A673 (cell line): ENCODE measurements at regions not wholly inside any gene's neighbourhood (a gene's known extent, or its start where the extent isn't known, plus 50 kb on each side); places are given as distances from the start of the nearest gene placed in this dataset.

Experiments used
- BruUV-seq: library from RNA; stranded (reverse); fragments of 400-500 nt; replicated peaks from 2 replicates; lab custom pipeline; 2021; lab: Mats Ljungman, UMichigan
- CTCF ChIA-PET: fragments of 300-600 bp; sonication (Branson Sonifier 250); formaldehyde crosslinking; loops from one replicate; lab custom pipeline; 2022; ENCODE audit warnings: antibody characterized with exemption; lab: Charles Lee
- POLR2A ChIA-PET: fragments of 300-600 bp; sonication (Branson Sonifier 250); formaldehyde crosslinking; loops from one replicate; lab custom pipeline; 2022; ENCODE audit warnings: antibody characterized with exemption; ENCODE audit not compliant: low non-redundant PET; lab: Charles Lee
- DNase-seq: peaks from one replicate; pipeline ENCODE4 v3.0.0-alpha.2; 2015; ENCODE audit warnings: low spot score
- H3K27ac ChIP-seq: fragments of 200-600 bp; sonication (generic); 2 replicates; pipeline ENCODE4 v1.5.1; 2016; ENCODE audit warnings: mixed run types, low read depth, mild to moderate bottlenecking, mixed read lengths, antibody characterized with exemption, low read length; ENCODE audit not compliant: poor library complexity, severe bottlenecking
- H3K27me3 ChIP-seq: fragments of 200-600 bp; sonication (generic); replicated peaks from 2 replicates; pipeline ENCODE4 v1.6.1; 2017; ENCODE audit warnings: mixed run types, low read depth, mild to moderate bottlenecking, mixed read lengths, antibody characterized with exemption, low read length; ENCODE audit not compliant: insufficient read depth, poor library complexity
- H3K36me3 ChIP-seq: fragments of 200-600 bp; sonication (generic); 2 replicates; pipeline ENCODE4 v1.6.1; 2016; ENCODE audit warnings: mixed run types, mild to moderate bottlenecking, mixed read lengths, antibody characterized with exemption, low read length; ENCODE audit not compliant: insufficient read depth, poor library complexity, severe bottlenecking
- H3K4me1 ChIP-seq: fragments of 200-600 bp; sonication (generic); 2 replicates; pipeline ENCODE4 v1.6.1; 2017; ENCODE audit warnings: mixed run types, mild to moderate bottlenecking, mixed read lengths, antibody characterized with exemption, low read length; ENCODE audit not compliant: insufficient read depth, poor library complexity, severe bottlenecking
- H3K4me3 ChIP-seq: fragments of 200-600 bp; sonication (generic); 2 replicates; pipeline ENCODE4 v1.5.1; 2016; ENCODE audit warnings: low read depth, mixed run types, mild to moderate bottlenecking, mixed read lengths, low read length; ENCODE audit not compliant: poor library complexity, severe bottlenecking
- H3K9me3 ChIP-seq: fragments of 200-600 bp; sonication (generic); 2 replicates; pipeline ENCODE4 v1.6.1; 2016; ENCODE audit warnings: mixed run types, low read depth, mild to moderate bottlenecking, mixed read lengths, antibody characterized with exemption, low read length; ENCODE audit not compliant: poor library complexity, severe bottlenecking
- EZH2 ChIP-seq: fragments of 200-600 bp; sonication (generic); IDR thresholded peaks from 2 replicates; pipeline ENCODE4 v1.6.1; 2017; ENCODE audit warnings: borderline replicate concordance, low read depth, mild to moderate bottlenecking, mixed read lengths, antibody characterized with exemption, low read length; ENCODE audit not compliant: poor library complexity, severe bottlenecking
- intact Hi-C: fragments of 100-400 bp; cut with micrococcal nuclease; formaldehyde crosslinking; loops from one replicate; pipeline ENCODE4 v1.10.0; 2022; ENCODE audit not compliant: unreplicated experiment
- TF ChIP-seq, protein P1 (sequence below): fragments of 300-800, 200-600 bp; sonication (generic); conservative IDR thresholded peaks from 2 replicates; pipeline ENCODE4 v1.5.1; 2017; ENCODE audit warnings: low read depth, mild to moderate bottlenecking, antibody characterized with exemption, low read length, moderate library complexity, mixed read lengths

DNA sequence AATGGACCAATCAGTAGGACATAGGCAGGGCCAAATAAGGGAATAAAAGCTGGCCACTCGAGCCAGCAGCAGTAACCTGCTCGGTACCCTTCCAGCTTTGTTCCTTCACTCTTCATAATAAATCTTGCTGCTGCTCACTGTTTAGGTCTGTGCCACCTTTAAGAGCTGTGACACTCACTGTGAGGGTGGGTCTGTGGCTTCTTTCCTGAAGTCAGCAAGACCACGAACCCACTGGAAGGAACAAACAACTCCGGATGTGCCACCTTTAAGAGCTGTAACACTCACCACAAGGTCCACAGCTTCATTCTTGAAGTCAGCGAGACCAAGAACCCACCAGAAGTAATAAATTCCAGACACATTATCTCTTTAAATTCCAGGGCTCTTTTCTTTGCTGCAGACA lies 1922.3 kb upstream of the PCDH20 start:
- Histone ChIP-seq H3K4me3 (no peak overlapping the region), H3K4me1 (no peaks in the 10 kb centered on the region), H3K9me3 (no peaks in the 10 kb centered on the region), H3K27ac (no peak overlapping the region), H3K27me3 (no peaks in the 10 kb centered on the region), H3K36me3 (no peaks in the 10 kb centered on the region)
- POLR2A ChIA-PET, result no interaction called here
- intact Hi-C loops, result no loop called here
- TF ChIP-seq, protein P1, sequence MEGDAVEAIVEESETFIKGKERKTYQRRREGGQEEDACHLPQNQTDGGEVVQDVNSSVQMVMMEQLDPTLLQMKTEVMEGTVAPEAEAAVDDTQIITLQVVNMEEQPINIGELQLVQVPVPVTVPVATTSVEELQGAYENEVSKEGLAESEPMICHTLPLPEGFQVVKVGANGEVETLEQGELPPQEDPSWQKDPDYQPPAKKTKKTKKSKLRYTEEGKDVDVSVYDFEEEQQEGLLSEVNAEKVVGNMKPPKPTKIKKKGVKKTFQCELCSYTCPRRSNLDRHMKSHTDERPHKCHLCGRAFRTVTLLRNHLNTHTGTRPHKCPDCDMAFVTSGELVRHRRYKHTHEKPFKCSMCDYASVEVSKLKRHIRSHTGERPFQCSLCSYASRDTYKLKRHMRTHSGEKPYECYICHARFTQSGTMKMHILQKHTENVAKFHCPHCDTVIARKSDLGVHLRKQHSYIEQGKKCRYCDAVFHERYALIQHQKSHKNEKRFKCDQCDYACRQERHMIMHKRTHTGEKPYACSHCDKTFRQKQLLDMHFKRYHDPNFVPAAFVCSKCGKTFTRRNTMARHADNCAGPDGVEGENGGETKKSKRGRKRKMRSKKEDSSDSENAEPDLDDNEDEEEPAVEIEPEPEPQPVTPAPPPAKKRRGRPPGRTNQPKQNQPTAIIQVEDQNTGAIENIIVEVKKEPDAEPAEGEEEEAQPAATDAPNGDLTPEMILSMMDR, result no peak
- TF ChIP-seq EZH2, result no peak
- BruUV-seq, result no TSS peak
- no peak for DNase-seq
- CTCF ChIA-PET, result no interaction called here

DNA sequence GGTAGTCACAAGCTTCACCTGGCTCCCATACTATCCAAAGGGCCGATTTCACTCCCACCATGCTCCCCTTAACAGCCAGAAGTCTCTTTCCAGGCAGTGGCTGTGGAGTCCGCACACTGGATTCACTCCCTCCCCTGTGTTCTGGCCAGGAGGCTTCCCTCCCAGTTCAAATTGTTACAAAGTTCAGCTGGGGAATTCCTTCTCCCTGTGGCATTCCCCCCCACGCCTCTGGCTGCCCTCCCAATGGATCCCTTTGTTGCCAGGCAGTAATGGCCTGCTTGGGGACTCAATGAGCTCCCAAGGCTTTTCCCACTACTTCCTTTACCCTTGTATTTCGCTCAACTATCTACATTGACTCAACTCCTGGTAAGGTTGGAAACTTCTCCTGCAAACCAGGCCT lies 1921.4 kb upstream of the PCDH20 start:
- no peaks in the 10 kb centered on the region for H3K36me3 ChIP-seq
- no peak for DNase-seq
- TF ChIP-seq, protein P1, result no peak
- TF ChIP-seq EZH2, result no peak
- no peaks in the 10 kb centered on the region for H3K4me1 ChIP-seq
- no peak overlapping the region for H3K4me3 ChIP-seq
- no TSS peak for BruUV-seq
- no peaks in the 10 kb centered on the region for H3K27me3 ChIP-seq
- H3K9me3 ChIP-seq, result no peaks in the 10 kb centered on the region
- no peak overlapping the region for H3K27ac ChIP-seq
- CTCF ChIA-PET, result no interaction called here
- POLR2A ChIA-PET, result no interaction called here
- intact Hi-C loops, result no loop called here

DNA sequence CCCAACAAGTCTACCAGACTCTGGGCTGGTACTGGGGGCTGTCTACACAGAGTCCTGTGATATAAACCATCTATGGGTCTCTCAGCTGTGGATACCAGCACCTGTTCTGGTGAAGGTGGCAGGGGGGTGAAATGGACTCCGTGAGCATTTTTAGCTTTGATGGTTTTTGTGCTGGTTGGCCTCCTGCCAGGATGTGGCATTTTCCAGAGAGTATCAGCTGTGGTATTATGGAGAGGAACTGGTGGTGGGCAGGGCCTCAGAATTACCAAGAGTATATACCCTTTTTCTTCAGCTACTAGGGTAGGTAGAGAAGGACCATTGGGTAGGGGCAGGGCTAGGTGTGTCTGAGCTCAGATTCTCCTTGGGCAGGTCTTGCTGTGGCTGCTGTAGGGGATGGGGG lies 1920.9 kb upstream of the PCDH20 start:
- H3K4me1 ChIP-seq, result no peaks in the 10 kb centered on the region
- BruUV-seq, result no TSS peak
- no peak overlapping the region for H3K27ac ChIP-seq
- no peaks in the 10 kb centered on the region for H3K36me3 ChIP-seq
- POLR2A ChIA-PET, result no interaction called here
- no peak for DNase-seq
- no peak overlapping the region for H3K4me3 ChIP-seq
- no peaks in the 10 kb centered on the region for H3K9me3 ChIP-seq
- intact Hi-C loops, result no loop called here
- CTCF ChIA-PET, result no interaction called here
- TF ChIP-seq, protein P1, result no peak
- no peak for TF ChIP-seq EZH2
- no peaks in the 10 kb centered on the region for H3K27me3 ChIP-seq
